ENCODE measurements at regions not wholly inside any gene's neighbourhood (a gene's known extent, or its start where the extent isn't known, plus 50 kb on each side); places are given as distances from the start of the nearest gene placed in this dataset.
"Not testable (repeated sequence)": the region's sequence is repeated elsewhere in the genome, so short reads cannot be mapped to it uniquely, and the experiment has no call there.

- Histone ChIP-seq H3K27ac (ENCODE audit: low read length) (no peak overlapping the region), H3K36me3 (ENCODE audit: control insufficient read depth, insufficient read depth, low read length) (no peaks in the 10 kb centered on the region), H3K4me1 (ENCODE audit: control insufficient read depth, insufficient read depth, low read length) (no peaks in the 10 kb centered on the region), H3K27me3 (ENCODE audit: control insufficient read depth, insufficient read depth, low read length) (no peaks in the 10 kb centered on the region), H3K4me3 (ENCODE audit: low read depth in 2 of 2, low read length in 2 of 2) (no peak overlapping the region), H3K9me3 (ENCODE audit: control insufficient read depth, insufficient read depth, low read depth, low read length) (no peaks in the 10 kb centered on the region)
- ChIA-PET CTCF (no interaction called here), POLR2A (no interaction called here)
- intact Hi-C loops (cut with micrococcal nuclease; ENCODE audit: unreplicated experiment), result no loop called here
- ATAC-seq (no peak), DNase-seq (ENCODE audit: low read depth, low spot score) (no peak)
- in situ Hi-C loops (cut with HindIII; ENCODE audit: low pct_unique_long_range_greater_than_20kb, low sequenced_read_pairs), result no loop called here
- no TSS peak for BruUV-seq (replicated peaks)
- TF ChIP-seq POLR2AphosphoS5 (IDR thresholded peaks at IDR 0.05; ENCODE audit: low read depth, low read length) (no peak), REST (IDR thresholded peaks at IDR 0.05; ENCODE audit: insufficient read depth in 1 of 2, low read depth in 2 of 2, low read length in 1 of 2) (no peak), SIN3A (IDR thresholded peaks at IDR 0.05; ENCODE audit: borderline replicate concordance, insufficient read depth, low read depth, low read length) (no peak), CTCF (IDR thresholded peaks at IDR 0.05) (no peak), TCF7L2 (IDR thresholded peaks at IDR 0.05; ENCODE audit: low read depth, low read length) (no peak)
Measured at GRCh38 chr2:208915401-208915800, 508.4 kb upstream of the MAP2 start.

GRCh38 chr2:208916881-208917280, 507.0 kb upstream of the MAP2 start:
- ChIA-PET POLR2A (no interaction called here), CTCF (no interaction called here)
- in situ Hi-C loops (cut with HindIII; ENCODE audit: low pct_unique_long_range_greater_than_20kb, low sequenced_read_pairs) (no loop called here), intact Hi-C loops (cut with micrococcal nuclease; ENCODE audit: unreplicated experiment) (no loop called here)
- ATAC-seq (no peak), DNase-seq (ENCODE audit: low read depth, low spot score) (no peak)
- TF ChIP-seq SIN3A (IDR thresholded peaks at IDR 0.05; ENCODE audit: borderline replicate concordance, insufficient read depth, low read depth, low read length), result no peak
- TF ChIP-seq REST (IDR thresholded peaks at IDR 0.05; ENCODE audit: insufficient read depth in 1 of 2, low read depth in 2 of 2, low read length in 1 of 2), result no peak
- TF ChIP-seq POLR2AphosphoS5 (IDR thresholded peaks at IDR 0.05; ENCODE audit: low read depth, low read length), result no peak
- no peak for TF ChIP-seq CTCF (IDR thresholded peaks at IDR 0.05)
- no peak for TF ChIP-seq TCF7L2 (IDR thresholded peaks at IDR 0.05; ENCODE audit: low read depth, low read length)
- no TSS peak for BruUV-seq (replicated peaks)
- H3K4me3 ChIP-seq (ENCODE audit: low read depth in 2 of 2, low read length in 2 of 2), result no peak overlapping the region
- H3K27ac ChIP-seq (ENCODE audit: low read length), result no peak overlapping the region
- no peaks in the 10 kb centered on the region for H3K4me1 ChIP-seq (ENCODE audit: control insufficient read depth, insufficient read depth, low read length)
- no peaks in the 10 kb centered on the region for H3K27me3 ChIP-seq (ENCODE audit: control insufficient read depth, insufficient read depth, low read length)
- H3K9me3 ChIP-seq (ENCODE audit: control insufficient read depth, insufficient read depth, low read depth, low read length), result no peaks in the 10 kb centered on the region
- H3K36me3 ChIP-seq (ENCODE audit: control insufficient read depth, insufficient read depth, low read length), result no peaks in the 10 kb centered on the region

- H3K9me3 ChIP-seq (ENCODE audit: control insufficient read depth, insufficient read depth, low read depth, low read length); H3K27me3 ChIP-seq (ENCODE audit: control insufficient read depth, insufficient read depth, low read length); H3K36me3 ChIP-seq (ENCODE audit: control insufficient read depth, insufficient read depth, low read length); in situ Hi-C loops (cut with HindIII; ENCODE audit: low pct_unique_long_range_greater_than_20kb, low sequenced_read_pairs); BruUV-seq (replicated peaks); H3K4me1 ChIP-seq (ENCODE audit: control insufficient read depth, insufficient read depth, low read length); ATAC-seq; H3K27ac ChIP-seq (ENCODE audit: low read length); CTCF ChIA-PET; H3K4me3 ChIP-seq (ENCODE audit: low read depth in 2 of 2, low read length in 2 of 2); DNase-seq (ENCODE audit: low read depth, low spot score); POLR2A ChIA-PET; intact Hi-C loops (cut with micrococcal nuclease; ENCODE audit: unreplicated experiment): not testable (repeated sequence)
Measured at GRCh38 chr2:208921358-208921757, 502.5 kb upstream of the MAP2 start.
